SK-N-SH (cell line): ENCODE measurements at regions not wholly inside any gene's neighbourhood (a gene's known extent, or its start where the extent isn't known, plus 50 kb on each side); places are given as distances from the start of the nearest gene placed in this dataset.

Experiments used
- EP300 ChIP-seq, 2 experiments: IDR thresholded peaks; 2 replicates each; pipeline versions ENCODE4 v1.4.0 to v1.6.1; 2012; ENCODE audit warnings: borderline replicate concordance in 1 of 2, low read depth in 1 of 2, low read length in 1 of 2
- NFIC ChIP-seq: IDR thresholded peaks from 2 replicates; pipeline ENCODE4 v1.4.0; 2012; ENCODE audit warnings: borderline replicate concordance
- POLR2AphosphoS5 ChIP-seq: IDR thresholded peaks from 2 replicates; pipeline ENCODE4 v1.6.1; 2012; ENCODE audit warnings: low read depth, low read length
- RAD21 ChIP-seq: IDR thresholded peaks from 2 replicates; pipeline ENCODE4 v1.6.1; 2012; ENCODE audit warnings: mild to moderate bottlenecking, low read length
- SIN3A ChIP-seq: IDR thresholded peaks from 2 replicates; pipeline ENCODE4 v1.6.1; 2012; ENCODE audit warnings: low read depth, mild to moderate bottlenecking, low read length, moderate library complexity, borderline replicate concordance
- TAF1 ChIP-seq: IDR thresholded peaks from 2 replicates; pipeline ENCODE4 v1.6.1; 2012; ENCODE audit warnings: low read depth, mild to moderate bottlenecking, low read length, moderate library complexity, borderline replicate concordance
- TF ChIP-seq, protein P1 (sequence below): fragments of 200-600 bp; sonication (generic); IDR thresholded peaks from 2 replicates; pipeline ENCODE4 v1.6.1; 2017; ENCODE audit warnings: antibody characterized with exemption, mild to moderate bottlenecking, moderate library complexity

GRCh38 chr3:87792534-87793336 lies 266.1 kb downstream of the CGGBP1 start, which contains the start of gene HTR1F:
- TF ChIP-seq NFIC (no peak), EP300 (IDR thresholded peaks at IDR 0.05; ENCODE audit: borderline replicate concordance in 1 of 2, low read depth in 1 of 2, low read length in 1 of 2) (no peak), TAF1 (no peak), POLR2AphosphoS5 (no peak), RAD21 (no peak), SIN3A (no peak)
- TF ChIP-seq, protein P1, sequence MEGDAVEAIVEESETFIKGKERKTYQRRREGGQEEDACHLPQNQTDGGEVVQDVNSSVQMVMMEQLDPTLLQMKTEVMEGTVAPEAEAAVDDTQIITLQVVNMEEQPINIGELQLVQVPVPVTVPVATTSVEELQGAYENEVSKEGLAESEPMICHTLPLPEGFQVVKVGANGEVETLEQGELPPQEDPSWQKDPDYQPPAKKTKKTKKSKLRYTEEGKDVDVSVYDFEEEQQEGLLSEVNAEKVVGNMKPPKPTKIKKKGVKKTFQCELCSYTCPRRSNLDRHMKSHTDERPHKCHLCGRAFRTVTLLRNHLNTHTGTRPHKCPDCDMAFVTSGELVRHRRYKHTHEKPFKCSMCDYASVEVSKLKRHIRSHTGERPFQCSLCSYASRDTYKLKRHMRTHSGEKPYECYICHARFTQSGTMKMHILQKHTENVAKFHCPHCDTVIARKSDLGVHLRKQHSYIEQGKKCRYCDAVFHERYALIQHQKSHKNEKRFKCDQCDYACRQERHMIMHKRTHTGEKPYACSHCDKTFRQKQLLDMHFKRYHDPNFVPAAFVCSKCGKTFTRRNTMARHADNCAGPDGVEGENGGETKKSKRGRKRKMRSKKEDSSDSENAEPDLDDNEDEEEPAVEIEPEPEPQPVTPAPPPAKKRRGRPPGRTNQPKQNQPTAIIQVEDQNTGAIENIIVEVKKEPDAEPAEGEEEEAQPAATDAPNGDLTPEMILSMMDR, result no peak
